ENCODE measurements at regions not wholly inside any gene's neighbourhood (a gene's known extent, or its start where the extent isn't known, plus 50 kb on each side); places are given as distances from the start of the nearest gene placed in this dataset.

DNA sequence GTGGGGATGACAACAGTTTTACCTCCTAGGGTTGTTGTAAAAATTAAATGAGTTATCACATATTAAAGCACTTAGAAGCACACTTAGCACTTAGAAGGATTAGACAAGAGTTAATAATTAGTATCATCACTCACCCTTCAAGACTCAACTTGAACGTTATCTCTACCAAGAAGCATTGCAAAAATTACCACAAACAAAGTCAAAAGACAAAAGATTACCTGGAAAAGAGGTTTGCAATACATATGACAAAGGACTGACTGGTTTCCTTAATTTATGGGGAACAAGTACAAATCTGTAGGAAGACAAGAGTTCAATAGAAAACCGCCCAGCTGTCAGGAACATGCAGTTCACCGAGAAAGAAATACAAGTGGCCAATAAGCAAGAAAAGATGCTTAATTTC lies 93.3 kb upstream of the ATP1A1 start:
- Histone ChIP-seq H2BK5ac (ENCODE audit: low read depth, low read length, poor library complexity, severe bottlenecking) (no peak overlapping the region), H3K9me1 (ENCODE audit: insufficient read depth, low read length) (no peaks in the 10 kb centered on the region), H3K4me3 (ENCODE audit: insufficient read depth, low read depth, low read length) (no peak overlapping the region), H3K79me1 (ENCODE audit: low read depth in 1 of 2, low read length in 2 of 2) (no peaks in the 10 kb centered on the region), H3K4me1 (ENCODE audit: control insufficient read depth, insufficient read depth, low read length) (no peaks in the 10 kb centered on the region), H2BK20ac (ENCODE audit: low read depth, low read length) (no peak overlapping the region), H3K56ac (ENCODE audit: extremely low read depth, insufficient read depth, low read length) (no peak overlapping the region), H2BK15ac (ENCODE audit: low read depth, low read length) (no peak overlapping the region), H4K8ac (ENCODE audit: low read depth in 2 of 2, low read length in 2 of 2) (no peak overlapping the region), H3K23ac (ENCODE audit: low read depth, low read length) (no peak overlapping the region), H3K27me3 (ENCODE audit: control insufficient read depth, insufficient read depth, low read length) (no peaks in the 10 kb centered on the region), H4K91ac (ENCODE audit: insufficient read depth, low read depth, low read length) (no peak overlapping the region), H3K9me3 (ENCODE audit: control insufficient read depth, insufficient read depth, low read length) (no peaks in the 10 kb centered on the region), H3K18ac (ENCODE audit: low read depth, low read length) (no peak overlapping the region), H3K14ac (replicated peaks; ENCODE audit: low read depth, low read length) (no peak overlapping the region), H3K4ac (ENCODE audit: low read depth, low read length) (no peak overlapping the region), H2AK9ac (replicated peaks; ENCODE audit: low read depth, low read length, poor library complexity) (no peak overlapping the region), H2AK5ac (ENCODE audit: low read depth, low read length) (no peak overlapping the region), H2BK120ac (ENCODE audit: low read depth, low read length) (no peak overlapping the region), H4K20me1 (ENCODE audit: insufficient read depth, low read length) (no peaks in the 10 kb centered on the region), H3K9ac (ENCODE audit: low read depth, low read length) (no peak overlapping the region), H3K4me2 (ENCODE audit: low read depth, low read length) (no peak overlapping the region), H2AFZ (replicated peaks; ENCODE audit: low read length, poor library complexity) (no peak overlapping the region), H3K27ac (ENCODE audit: insufficient read depth, low read length) (no peak overlapping the region), H3K36me3 (ENCODE audit: control insufficient read depth, insufficient read depth, low read length) (no peaks in the 10 kb centered on the region), H4K5ac (ENCODE audit: low read depth, low read length) (no peak overlapping the region)
- in situ Hi-C loops (cut with MboI; ENCODE audit: low sequenced_read_pairs), result no loop called here
- TF ChIP-seq RFX5 (IDR thresholded peaks at IDR 0.05; ENCODE audit: low read depth, low read length), result no peak
- TF ChIP-seq CEBPB (IDR thresholded peaks at IDR 0.05; ENCODE audit: low read depth, low read length), result no peak
- no peak for TF ChIP-seq RCOR1 (IDR thresholded peaks at IDR 0.05; ENCODE audit: insufficient replicate concordance, low read length)
- TF ChIP-seq CHD1 (IDR thresholded peaks at IDR 0.05; ENCODE audit: low read depth, low read length), result no peak
- TF ChIP-seq, protein P1, sequence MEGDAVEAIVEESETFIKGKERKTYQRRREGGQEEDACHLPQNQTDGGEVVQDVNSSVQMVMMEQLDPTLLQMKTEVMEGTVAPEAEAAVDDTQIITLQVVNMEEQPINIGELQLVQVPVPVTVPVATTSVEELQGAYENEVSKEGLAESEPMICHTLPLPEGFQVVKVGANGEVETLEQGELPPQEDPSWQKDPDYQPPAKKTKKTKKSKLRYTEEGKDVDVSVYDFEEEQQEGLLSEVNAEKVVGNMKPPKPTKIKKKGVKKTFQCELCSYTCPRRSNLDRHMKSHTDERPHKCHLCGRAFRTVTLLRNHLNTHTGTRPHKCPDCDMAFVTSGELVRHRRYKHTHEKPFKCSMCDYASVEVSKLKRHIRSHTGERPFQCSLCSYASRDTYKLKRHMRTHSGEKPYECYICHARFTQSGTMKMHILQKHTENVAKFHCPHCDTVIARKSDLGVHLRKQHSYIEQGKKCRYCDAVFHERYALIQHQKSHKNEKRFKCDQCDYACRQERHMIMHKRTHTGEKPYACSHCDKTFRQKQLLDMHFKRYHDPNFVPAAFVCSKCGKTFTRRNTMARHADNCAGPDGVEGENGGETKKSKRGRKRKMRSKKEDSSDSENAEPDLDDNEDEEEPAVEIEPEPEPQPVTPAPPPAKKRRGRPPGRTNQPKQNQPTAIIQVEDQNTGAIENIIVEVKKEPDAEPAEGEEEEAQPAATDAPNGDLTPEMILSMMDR (conservative IDR thresholded peaks at IDR 0.05; ENCODE audit: low read depth, low read length), result no peak
- TF ChIP-seq POLR2A (IDR thresholded peaks at IDR 0.05; ENCODE audit: low read depth, low read length), result no peak
- TF ChIP-seq, protein P2, sequence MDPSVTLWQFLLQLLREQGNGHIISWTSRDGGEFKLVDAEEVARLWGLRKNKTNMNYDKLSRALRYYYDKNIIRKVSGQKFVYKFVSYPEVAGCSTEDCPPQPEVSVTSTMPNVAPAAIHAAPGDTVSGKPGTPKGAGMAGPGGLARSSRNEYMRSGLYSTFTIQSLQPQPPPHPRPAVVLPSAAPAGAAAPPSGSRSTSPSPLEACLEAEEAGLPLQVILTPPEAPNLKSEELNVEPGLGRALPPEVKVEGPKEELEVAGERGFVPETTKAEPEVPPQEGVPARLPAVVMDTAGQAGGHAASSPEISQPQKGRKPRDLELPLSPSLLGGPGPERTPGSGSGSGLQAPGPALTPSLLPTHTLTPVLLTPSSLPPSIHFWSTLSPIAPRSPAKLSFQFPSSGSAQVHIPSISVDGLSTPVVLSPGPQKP (IDR thresholded peaks at IDR 0.05; ENCODE audit: borderline replicate concordance, low read depth, low read length), result no peak
- TF ChIP-seq MXI1 (IDR thresholded peaks at IDR 0.05; ENCODE audit: borderline replicate concordance, low read depth, low read length), result no peak
- TF ChIP-seq, protein P3, sequence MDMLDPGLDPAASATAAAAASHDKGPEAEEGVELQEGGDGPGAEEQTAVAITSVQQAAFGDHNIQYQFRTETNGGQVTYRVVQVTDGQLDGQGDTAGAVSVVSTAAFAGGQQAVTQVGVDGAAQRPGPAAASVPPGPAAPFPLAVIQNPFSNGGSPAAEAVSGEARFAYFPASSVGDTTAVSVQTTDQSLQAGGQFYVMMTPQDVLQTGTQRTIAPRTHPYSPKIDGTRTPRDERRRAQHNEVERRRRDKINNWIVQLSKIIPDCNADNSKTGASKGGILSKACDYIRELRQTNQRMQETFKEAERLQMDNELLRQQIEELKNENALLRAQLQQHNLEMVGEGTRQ (IDR thresholded peaks at IDR 0.05; ENCODE audit: low read depth, low read length), result no peak
- TF ChIP-seq MAZ (IDR thresholded peaks at IDR 0.05; ENCODE audit: borderline replicate concordance, low read depth, low read length), result no peak
- no peak for TF ChIP-seq RAD21 (IDR thresholded peaks at IDR 0.05; ENCODE audit: low read length)
- no peak for TF ChIP-seq MAFK (IDR thresholded peaks at IDR 0.05; ENCODE audit: low read depth, low read length)
- no peak for TF ChIP-seq FOS (IDR thresholded peaks at IDR 0.05; ENCODE audit: low read depth, low read length)
- TF ChIP-seq NFE2L2 (IDR thresholded peaks at IDR 0.05; ENCODE audit: low read depth, low read length), result no peak
- TF ChIP-seq SMC3 (IDR thresholded peaks at IDR 0.05; ENCODE audit: low read depth, low read length), result no peak
- no peak for TF ChIP-seq BHLHE40 (IDR thresholded peaks at IDR 0.05; ENCODE audit: low read depth, low read length)
- BruUV-seq (replicated peaks), result no TSS peak
- ChIA-PET CTCF (no interaction called here), POLR2A (ENCODE audit: unreplicated experiment) (no interaction called here)
- WGBS, 2 experiments (ENCODE audit: extremely low coverage in 2 of 2, insufficient read length in 1 of 2), result no CpG with 5 or more reads among the region's 3 CpGs
- DNase-seq (no peak), ATAC-seq (ENCODE audit: low read depth) (no peak)
- dilution Hi-C loops (cut with HindIII; ENCODE audit: low sequenced_read_pairs, unreplicated experiment), result no loop called here
- intact Hi-C loops (cut with micrococcal nuclease), result loop anchor here (5.0 kb wide), 1 partner anchor 48 kb away; no protein-coding TSS in a partner anchor
